Islet precursor cell (in vitro differentiated cells): ENCODE measurements at regions not wholly inside any gene's neighbourhood (a gene's known extent, or its start where the extent isn't known, plus 50 kb on each side); places are given as distances from the start of the nearest gene placed in this dataset.

Experiments used
- DNase-seq: peaks from one replicate; pipeline ENCODE4 v3.0.0-alpha.2; 2018

DNA sequence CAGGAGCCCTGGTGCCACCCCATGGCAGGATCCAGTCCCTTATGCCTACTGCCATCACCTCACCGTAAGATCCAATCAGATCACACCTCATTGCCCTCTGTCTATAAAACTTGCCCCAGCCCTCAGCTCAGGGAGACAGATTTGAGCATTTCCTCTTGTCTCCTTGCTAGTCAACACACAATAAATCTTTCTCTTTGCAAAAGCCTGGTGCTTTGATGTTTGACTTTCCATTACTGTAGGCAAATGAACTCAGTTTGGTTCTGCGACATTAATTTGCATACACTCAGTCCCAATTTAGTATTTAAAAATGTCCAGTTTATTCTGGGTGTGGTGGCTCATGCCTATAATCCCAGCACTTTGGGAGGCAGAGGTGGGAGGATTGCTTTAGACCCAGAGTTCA lies 188.4 kb downstream of the AEBP2 start:
- DNase-seq: no peak

DNA sequence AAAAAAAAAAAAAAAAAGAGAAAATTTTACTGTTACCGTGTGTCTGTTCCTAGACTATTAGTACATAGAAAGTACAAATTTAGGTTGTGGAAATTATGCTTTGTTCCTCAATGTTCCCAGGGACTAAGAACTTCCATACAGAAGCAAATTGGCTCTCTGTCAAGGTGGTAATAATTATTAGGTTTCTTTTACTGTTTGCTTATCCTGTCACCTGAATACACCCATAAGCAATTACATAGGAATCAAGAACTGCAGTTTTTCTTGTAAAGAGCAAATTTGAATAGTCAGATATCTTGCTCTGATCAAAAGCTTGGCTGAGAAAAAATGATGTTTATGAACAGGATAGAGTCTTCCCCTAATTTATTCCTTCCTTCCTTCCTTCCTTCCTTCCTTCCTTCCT lies 191.2 kb downstream of the AEBP2 start:
- DNase-seq: no peak

DNA sequence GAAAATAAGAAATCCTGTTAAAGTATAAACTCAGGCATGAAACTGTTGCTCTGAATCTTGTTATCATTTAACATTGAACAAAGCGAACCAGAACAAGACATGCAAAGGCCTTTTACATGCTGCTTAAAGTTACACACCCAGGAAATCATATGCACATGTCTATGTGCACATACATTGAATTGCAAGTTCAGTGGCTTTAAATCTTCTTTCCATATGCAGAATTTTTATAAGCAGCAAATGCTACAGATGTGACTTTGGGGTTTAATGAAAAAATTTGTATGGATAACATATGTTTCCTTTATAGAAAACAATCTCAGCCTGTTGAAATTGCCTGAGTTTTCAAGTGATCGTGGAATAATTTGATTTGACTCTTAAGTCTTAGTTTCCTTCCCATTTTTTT lies 193.9 kb downstream of the AEBP2 start:
- no peak for DNase-seq

DNA sequence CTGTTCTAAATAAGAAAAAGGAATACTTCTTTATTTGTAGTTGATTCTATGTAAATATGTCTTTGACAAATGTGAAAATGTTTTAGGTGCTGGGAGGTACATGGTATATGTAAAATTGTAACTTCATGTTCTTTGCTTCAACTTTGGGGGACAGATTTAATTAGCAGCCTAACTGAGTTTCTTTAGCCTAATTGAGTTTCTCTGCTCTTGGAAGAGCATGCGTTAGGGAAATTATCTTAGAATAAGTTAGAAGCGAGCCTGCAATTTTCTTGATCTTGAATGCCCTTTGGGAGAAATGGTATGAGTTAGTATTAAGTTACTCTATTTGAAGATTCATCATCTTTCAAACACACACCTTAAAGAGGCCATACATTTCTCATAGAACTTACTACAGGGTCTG lies 194.3 kb downstream of the AEBP2 start:
- no peak for DNase-seq

DNA sequence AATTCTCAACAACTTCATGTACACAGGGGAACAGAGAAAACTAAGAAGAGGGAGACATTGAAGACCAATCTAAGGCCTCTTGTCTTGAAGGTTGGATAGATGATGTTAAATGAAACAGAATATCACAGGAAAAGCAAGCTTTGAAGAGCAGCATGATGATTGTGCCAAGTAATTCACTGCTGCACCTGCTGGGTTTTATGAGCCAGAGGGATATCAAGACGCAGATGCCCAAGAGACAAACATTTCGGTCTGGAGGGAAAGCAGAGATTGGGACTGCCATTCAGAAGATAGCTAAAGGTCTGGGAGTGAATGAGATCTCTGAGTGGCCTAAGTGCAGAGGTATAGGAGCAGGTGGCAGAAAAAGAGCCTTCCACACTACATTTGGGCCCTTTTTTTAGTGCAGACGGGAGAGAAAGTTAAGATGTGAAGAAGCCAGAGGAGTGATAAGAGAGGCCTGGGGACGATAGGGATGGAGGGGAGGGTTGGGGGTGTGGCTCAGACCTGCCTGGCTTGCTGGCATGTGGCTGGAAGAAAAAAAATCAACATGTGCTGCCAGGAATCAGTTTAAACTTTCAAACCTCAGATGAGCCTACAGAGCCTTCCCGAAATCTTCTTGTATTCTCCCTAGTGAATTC lies 200.6 kb downstream of the AEBP2 start:
- no peak for DNase-seq

DNA sequence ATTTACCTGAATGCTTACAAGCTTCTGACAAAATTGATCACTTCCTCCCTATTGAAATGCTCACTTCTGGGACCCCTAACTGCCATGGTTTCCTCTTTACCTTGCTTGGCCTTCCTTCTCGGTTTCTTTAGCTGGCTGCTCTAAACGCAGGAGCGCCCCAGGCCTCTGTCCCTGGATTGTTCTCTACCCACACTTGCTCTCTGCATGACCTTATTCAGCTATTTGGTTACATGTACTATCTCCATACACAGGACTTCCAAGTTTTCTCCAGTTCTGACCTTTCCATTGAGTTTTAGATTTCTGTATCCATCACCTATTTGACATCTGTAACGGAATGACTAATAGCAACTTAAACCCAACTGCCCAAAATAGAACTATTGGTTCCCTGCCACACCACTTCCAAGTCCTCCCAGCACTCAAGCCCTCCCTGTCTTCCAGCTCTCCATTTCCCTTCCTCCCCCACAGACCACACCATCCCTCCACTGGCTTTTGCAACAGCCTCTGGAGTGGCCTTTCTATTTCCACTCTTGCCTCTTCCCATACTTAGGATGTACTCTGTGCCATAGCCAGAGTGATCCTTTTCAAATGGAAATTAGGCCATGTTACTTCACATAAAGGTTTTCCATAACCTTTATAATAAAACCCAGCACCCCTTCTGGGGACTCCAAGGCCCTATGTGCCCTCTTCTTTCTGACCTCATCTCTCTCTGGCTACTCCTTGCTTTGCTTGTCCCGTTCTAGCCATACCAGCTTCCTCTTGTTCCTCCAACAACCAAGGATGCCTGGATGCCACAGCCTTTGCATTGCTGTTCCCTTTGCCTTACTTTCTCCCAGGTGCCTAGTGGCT lies 202.2 kb downstream of the AEBP2 start:
- DNase-seq: no peak

DNA sequence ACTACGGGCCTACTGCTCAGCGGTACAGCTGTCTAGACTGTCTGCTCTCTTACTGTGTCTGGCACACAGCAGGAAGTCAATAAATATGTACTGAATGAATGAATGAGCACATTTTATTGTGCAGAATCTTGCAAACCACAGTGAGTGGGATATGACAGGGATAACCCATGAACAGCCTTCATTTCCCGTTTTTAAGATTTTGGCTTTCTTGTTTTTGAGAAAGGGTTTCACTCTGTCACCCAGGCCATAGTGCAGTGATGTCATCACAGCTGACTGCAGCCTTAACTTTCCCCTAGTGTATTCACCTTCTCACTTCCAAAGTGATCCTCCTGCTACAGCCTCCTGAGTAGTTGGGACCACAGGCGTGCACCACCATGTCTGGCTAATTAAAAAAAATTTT lies 203.1 kb downstream of the AEBP2 start:
- no peak for DNase-seq

DNA sequence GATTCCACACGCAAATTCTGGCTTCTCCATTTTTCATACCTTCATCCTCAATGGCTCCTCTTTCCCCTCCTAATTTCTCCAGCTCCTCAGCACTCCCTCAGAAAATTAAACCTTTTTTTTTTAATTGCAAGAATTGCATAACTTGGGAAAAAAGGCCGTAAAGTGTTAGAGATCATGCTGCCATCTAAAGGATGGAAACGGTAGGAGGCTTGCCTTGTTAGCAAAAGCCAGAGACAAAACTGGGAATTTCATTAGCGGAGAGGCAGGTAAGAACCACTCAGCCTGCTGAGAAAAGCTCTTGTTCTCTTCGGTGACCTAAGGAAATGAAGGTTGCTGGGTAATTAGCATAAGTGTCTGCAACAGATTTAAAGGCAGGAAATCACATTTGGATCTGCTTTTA lies 204.3 kb downstream of the AEBP2 start:
- peak; percentile 78 for DNase-seq

DNA sequence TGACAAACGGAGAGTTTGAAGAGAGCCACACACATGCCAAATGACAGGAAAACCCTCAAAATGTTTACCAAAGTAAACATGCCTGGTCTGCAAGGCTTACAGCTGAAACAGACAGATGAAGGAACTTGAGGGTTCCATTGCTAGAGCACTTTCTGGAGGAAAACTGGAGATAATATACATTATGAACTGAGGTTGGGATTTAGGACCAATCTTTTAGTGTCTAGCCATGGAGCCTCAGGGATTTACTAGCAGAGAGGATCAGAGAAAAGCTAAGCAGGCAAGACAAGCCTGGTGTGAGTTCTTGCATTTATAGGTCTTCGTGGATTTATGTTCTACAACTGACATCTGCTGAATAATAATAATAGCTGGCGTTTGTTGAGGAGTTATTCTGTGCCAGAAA lies 205.3 kb downstream of the AEBP2 start:
- DNase-seq: no peak

DNA sequence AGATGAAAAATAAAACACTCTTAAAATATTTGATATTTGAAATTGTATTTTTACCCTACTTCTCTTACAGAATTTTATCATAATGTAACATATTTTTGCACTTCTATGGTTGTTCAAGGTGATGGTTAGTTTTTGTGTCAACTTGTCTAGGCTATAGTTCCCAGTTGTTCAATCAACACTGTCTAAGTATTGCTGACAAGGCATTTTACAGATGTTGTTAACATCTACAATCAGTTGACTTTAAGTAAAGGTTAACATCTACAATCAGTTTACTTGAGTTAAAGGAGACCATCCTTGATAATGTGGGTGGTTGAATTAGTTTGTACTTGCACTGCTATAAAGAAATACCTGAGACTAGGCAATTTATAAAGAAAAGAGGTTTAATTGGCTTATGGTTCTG lies 206.5 kb downstream of the AEBP2 start:
- DNase-seq: no peak

DNA sequence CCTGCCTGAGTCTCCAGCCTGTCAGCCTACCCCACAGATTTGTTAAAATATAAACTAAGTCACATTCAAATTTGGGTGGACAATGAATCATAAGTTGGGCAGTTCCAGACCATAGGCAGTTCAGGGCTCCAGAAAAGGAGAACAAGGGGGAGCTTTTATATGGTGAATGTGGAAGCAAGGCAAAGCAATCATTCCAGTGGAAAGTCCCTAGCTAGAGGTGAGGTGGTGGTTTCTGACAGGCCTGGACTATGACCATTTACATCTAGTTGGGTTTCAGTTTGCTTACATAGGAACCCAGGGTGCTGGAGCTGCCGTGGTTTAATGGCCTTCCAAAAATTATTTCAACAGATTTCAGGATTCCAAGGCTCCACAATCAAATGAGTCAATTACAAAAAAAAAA lies 207.3 kb downstream of the AEBP2 start:
- no peak for DNase-seq

DNA sequence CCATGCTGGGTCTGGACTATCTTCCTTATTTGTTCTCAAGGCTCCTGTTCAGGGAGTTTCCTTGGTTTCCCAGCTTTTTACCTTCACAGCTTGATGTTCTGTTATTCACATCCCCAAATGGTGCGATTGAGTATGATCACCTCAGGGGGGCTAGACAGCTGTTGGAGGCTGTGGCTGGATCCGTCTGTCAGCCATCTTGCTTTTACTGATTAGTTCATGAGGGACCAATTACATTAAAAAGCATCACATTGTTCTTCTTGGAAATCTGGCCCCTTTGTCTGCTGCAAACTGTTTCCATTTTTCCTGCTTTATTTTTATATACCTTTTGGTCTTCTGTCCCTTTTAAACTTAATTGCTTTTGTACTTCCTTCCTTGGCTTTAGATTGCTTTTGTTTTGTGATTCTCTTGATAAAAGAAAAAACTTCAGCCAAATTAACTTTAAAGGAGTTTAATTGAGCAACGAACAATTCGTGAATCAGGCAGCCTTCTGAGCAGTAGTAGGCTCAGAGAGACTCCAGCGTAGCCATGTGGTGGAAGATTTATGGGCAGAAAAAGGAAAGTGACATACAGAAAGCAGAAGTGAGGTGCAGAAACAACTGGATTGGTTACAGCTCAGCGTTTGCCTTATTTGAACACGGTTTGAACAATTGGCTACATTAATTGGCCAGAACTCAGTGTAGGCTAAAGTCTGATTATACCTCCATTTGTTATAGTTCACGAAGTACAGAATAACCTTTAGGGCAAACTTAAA lies 208.7 kb downstream of the AEBP2 start:
- DNase-seq: no peak

DNA sequence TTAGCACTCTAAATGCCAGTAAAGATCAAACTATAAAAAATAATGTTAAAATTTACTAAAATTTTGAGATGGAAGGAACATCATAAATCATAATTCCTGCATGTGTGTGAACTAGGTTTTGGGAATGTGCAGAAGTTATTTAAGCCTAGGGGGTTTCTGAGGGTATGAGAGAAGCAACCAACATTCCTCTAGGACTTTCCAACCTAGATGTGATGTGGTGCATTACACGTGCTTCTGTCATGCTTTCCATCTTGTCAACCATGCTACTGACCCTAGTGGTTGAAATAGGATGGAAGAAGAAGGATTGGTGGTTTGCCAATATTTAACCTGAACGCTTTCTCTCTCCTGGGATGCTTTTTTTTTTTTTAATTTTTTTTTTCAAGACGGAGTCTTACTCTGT lies 209.3 kb downstream of the AEBP2 start:
- no peak for DNase-seq

DNA sequence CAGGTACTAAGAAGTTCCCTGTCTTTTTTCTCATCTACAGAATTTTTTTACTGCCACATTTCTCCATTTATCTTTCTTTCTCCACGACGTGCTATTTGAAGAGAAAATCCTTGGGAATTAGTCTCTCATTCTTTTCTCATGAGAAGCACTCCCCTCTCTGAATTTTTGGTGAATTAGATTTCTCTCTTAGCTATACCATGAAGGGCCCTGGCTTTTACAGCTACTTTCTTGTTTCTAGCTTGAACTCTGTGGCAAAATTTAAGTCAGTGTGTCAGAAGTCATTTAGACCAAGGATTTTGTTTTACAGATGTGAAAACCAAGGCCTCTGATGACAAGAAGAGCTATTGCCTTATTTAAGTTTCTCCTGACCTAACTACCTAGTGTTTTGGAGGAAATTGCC lies 213.1 kb downstream of the AEBP2 start:
- DNase-seq: no peak

DNA sequence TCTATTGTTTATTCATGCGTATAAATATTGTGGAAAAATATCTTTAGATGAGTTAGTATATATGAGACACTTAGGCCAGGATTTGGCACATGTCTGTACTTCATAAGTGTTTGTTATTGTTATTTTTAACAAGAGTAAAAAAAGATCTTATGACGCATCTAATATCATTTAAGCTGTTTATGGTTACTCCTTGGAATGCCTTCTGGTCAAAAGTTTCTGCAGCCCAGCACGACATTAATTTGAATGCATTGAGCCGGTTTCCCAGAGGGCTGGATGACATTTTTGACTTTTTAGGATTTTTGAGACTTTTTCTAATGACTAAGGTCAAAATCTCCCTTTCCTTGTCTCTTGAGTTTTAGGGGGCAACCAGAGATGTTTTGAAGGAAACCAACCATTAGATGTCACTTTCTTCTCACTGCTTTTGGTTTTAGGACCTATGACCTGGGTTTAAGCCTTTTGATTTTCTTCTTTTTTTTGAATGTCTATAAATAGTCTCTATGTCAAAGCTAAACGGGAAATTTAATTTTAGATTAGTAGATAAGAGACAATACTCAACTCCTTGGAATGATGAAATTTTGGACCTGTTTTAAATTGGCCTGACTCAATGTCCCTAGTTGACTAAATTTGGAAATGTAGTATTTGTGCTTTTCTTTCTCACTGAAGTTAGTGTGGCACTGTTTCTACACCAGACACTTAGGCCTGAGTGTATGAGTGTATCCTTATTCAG lies 215.5 kb downstream of the AEBP2 start:
- no peak for DNase-seq

DNA sequence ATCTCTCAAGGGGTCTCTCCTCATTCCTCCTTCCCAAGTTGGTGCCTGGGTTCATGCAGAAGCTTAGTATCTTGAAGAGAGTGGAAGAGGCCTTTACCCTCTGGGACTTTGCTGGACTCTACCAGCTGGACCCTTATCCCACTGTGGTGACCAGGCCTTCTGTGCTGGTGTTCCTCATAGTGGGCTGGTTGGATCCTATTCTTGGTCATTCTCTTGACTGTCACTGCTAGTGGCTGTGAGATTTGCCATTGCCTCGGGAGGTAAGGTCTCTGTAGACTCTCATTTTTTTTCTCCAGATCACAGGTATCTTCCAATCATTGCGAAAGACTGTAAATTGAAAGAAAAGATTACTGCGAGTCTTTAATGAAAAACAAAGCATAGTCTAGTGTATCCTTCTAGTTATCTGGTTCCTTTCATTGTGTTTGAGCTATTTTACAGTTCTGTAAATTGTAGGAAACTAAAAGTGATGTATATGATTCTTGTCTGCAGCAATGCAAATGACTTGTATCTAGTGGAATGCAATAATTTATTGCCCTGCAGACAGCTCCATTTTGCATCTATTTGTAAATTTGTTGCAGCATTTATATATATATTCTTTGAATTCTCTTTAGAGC lies 217.9 kb downstream of the AEBP2 start:
- no peak for DNase-seq

DNA sequence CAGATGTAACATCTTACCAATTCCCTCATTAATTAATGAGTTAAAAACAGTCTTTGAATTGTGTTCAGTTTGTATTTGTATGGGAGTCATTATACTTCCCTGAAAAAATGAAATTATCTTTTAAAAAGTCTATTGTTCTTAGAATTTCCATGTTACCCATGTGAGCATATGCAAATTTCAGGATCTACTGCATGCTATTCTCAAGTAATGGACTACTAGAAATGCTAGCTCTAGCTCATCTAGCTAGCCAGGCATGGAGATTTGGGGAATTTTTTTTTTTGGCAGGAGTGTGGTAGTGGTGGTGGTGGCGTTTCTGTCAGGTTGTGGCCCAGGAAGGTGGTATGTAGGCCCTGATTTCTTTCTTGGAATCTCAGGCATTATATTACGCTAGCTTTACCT lies 218.4 kb downstream of the AEBP2 start:
- no peak for DNase-seq

DNA sequence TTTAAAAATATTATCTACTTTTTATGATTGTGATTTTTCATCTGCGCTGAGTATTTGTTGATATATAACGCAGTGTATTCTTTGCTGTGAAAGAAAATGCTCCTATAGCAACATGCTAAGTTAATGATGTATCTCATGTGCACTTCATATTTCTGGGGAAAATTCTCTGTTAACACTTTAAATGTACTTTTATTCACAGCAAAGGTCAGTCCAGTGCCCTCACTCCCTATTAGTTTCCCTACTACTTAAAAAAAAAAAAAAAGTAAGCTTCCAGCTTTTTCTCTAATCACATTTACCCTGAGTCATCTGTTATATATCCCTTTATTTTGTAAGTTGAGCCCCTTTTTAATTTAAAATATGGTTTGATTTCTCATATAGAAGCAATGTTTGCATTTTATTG lies 219.8 kb downstream of the AEBP2 start:
- DNase-seq: no peak

DNA sequence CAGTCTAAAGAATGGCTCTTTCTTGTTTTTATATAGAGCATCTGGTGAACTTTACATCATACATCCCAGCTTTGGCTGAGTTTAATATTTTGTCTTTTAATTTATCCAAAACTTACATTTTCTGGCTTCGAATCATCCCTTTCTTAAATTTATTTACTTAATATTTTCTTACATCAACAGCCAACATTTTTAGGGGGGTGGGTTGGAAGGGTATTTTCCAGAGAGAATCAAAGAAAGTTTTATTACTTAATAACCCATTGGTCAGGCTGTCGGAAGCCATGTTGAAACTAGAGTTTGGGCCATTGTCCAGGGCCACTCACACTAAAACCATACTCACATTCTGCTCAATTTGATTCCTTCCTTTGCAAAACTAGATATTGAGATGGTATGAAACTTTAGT lies 220.2 kb downstream of the AEBP2 start:
- no peak for DNase-seq

DNA sequence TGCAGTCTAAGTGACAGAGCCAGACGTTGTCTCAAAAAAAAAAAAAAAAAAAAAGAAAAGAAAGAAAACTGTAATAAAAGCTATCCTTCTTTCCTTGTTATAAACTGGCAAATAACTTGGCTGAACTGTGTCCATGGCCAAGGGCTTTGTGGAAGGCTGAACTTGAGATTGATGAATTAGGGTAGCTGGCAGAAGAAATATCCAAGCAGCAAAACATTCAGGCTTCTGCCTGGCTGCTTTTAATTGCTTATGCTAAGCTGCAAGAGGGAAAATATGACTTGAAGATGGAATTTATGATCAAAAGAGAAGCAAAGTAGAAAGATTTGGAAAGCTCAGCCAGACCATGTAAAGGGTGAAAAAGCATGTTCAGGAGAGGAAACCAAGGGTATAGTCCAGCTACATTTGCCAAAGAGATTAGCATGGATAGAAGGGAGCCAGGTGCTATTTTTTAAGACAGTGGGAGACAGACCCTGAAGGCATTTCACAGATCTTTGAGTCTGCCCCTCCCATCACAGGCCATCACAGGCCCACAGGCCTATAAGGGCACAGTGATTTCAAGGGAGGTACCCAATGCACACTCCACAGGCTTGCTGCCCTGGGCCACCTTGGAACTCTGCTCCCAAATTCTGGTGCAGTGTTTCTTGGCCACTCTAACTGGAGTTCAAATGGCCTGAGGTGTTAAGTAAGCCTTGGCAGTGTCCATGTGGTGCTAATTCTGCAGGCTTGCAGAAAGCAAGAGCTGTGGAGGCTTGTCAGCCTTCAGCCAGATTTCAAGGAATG lies 226.0 kb downstream of the AEBP2 start:
- no peak for DNase-seq

DNA sequence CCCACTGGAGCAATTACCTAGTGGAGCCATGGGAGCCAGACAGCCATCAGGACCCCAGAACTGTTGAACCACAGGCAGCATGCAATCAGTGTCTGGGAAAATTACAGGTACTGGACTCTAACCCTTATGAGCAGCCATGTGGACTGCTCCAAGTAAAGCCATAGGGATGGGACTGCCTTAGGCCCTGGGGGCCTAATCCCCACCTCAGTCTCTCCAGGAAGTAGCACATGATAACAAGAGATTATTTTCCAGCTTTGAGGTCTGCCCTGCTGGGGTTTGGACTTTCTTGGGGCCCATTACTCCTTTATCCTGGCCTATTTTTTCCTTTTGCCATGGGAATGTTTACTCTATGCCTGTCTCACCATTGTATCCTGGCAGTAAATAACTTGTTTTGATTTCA lies 226.8 kb downstream of the AEBP2 start:
- DNase-seq: no peak

DNA sequence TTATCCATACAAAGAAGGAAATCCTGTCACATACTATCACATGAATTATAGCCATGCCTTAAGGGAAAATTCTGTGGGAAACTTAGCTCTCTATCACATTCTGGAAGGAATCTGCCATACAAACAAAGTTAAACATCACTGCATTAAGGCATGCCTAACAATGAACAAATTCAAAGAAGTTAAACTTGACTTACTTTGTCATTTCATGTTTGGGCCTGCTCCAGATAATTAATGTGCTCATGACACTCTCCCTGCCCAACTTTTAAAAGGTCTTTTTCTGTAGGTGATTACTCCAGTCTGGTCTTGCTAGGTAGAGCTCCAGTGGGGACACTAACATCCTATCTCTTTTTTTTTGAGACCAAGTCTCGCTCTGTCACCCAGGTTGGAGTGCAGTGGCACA lies 230.5 kb downstream of the AEBP2 start:
- DNase-seq: no peak
